ENCODE measurements at regions not wholly inside any gene's neighbourhood (a gene's known extent, or its start where the extent isn't known, plus 50 kb on each side); places are given as distances from the start of the nearest gene placed in this dataset.

- FAIRE-seq (no peak), DNase-seq (ENCODE audit: low read depth) (no peak)
- H3K27me3 Mint-ChIP-seq (ENCODE audit: low read depth, unreplicated experiment): no peaks in the 10 kb centered on the region
- H3K36me3 Mint-ChIP-seq (ENCODE audit: low read depth, unreplicated experiment): no peaks in the 10 kb centered on the region
- no peaks in the 10 kb centered on the region for H4K20me1 ChIP-seq (ENCODE audit: insufficient read depth, low read length)
- H3K4me1 Mint-ChIP-seq (ENCODE audit: low read depth, unreplicated experiment): no peaks in the 10 kb centered on the region
- H3K27me3 ChIP-seq (ENCODE audit: insufficient read depth, low read length): no peaks in the 10 kb centered on the region
- H3K9ac ChIP-seq (ENCODE audit: low read length): no peak overlapping the region
- no peaks in the 10 kb centered on the region for H3K9me3 Mint-ChIP-seq (ENCODE audit: unreplicated experiment)
- H3K36me3 ChIP-seq (ENCODE audit: insufficient read depth, low read length): no peaks in the 10 kb centered on the region
- H3K4me3 Mint-ChIP-seq (ENCODE audit: unreplicated experiment): no peak overlapping the region
- no peak overlapping the region for H3K4me2 ChIP-seq (ENCODE audit: low read length)
- H3K27ac ChIP-seq (ENCODE audit: low read depth, low read length): no peak overlapping the region
- H3K79me2 ChIP-seq (ENCODE audit: insufficient read depth, low read length): no peaks in the 10 kb centered on the region
- no peak overlapping the region for H3K27ac Mint-ChIP-seq (ENCODE audit: unreplicated experiment)
- no peak overlapping the region for H3K4me3 ChIP-seq (ENCODE audit: insufficient read depth, low read depth, low read length)
- H2AFZ ChIP-seq (ENCODE audit: low read depth, low read length): no peak overlapping the region
- H3K4me1 ChIP-seq (ENCODE audit: insufficient read depth, low read length): no peaks in the 10 kb centered on the region
- no peaks in the 10 kb centered on the region for H3K9me3 ChIP-seq (ENCODE audit: insufficient read depth, low read depth, low read length)
- no peak for TF ChIP-seq EZH2 (IDR thresholded peaks at IDR 0.05; ENCODE audit: insufficient read depth, low read length)
- TF ChIP-seq, protein P1, sequence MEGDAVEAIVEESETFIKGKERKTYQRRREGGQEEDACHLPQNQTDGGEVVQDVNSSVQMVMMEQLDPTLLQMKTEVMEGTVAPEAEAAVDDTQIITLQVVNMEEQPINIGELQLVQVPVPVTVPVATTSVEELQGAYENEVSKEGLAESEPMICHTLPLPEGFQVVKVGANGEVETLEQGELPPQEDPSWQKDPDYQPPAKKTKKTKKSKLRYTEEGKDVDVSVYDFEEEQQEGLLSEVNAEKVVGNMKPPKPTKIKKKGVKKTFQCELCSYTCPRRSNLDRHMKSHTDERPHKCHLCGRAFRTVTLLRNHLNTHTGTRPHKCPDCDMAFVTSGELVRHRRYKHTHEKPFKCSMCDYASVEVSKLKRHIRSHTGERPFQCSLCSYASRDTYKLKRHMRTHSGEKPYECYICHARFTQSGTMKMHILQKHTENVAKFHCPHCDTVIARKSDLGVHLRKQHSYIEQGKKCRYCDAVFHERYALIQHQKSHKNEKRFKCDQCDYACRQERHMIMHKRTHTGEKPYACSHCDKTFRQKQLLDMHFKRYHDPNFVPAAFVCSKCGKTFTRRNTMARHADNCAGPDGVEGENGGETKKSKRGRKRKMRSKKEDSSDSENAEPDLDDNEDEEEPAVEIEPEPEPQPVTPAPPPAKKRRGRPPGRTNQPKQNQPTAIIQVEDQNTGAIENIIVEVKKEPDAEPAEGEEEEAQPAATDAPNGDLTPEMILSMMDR (IDR thresholded peaks at IDR 0.05; ENCODE audit: insufficient read depth, low read depth, low read length): no peak
Measured at GRCh38 chr1:57530206-57530910, 106.5 kb upstream of the DAB1 start.

GRCh38 chr1:57522575-57522974, 98.7 kb upstream of the DAB1 start:
- Mint-ChIP-seq H3K4me3 (ENCODE audit: unreplicated experiment) (no peak overlapping the region), H3K4me1 (ENCODE audit: low read depth, unreplicated experiment) (no peaks in the 10 kb centered on the region), H3K9me3 (ENCODE audit: unreplicated experiment) (no peaks in the 10 kb centered on the region), H3K27ac (ENCODE audit: unreplicated experiment) (no peak overlapping the region), H3K27me3 (ENCODE audit: low read depth, unreplicated experiment) (peaks cover 4% of the 10 kb centered on the region), H3K36me3 (ENCODE audit: low read depth, unreplicated experiment) (no peaks in the 10 kb centered on the region)
- TF ChIP-seq, protein P1 (IDR thresholded peaks at IDR 0.05; ENCODE audit: insufficient read depth, low read depth, low read length): no peak
- no peak for TF ChIP-seq EZH2 (IDR thresholded peaks at IDR 0.05; ENCODE audit: insufficient read depth, low read length)
- no peaks in the 10 kb centered on the region for H4K20me1 ChIP-seq (ENCODE audit: insufficient read depth, low read length)
- no peaks in the 10 kb centered on the region for H3K9me3 ChIP-seq (ENCODE audit: insufficient read depth, low read depth, low read length)
- H3K4me3 ChIP-seq (ENCODE audit: insufficient read depth, low read depth, low read length): no peak overlapping the region
- no peaks in the 10 kb centered on the region for H3K4me1 ChIP-seq (ENCODE audit: insufficient read depth, low read length)
- no peaks in the 10 kb centered on the region for H3K79me2 ChIP-seq (ENCODE audit: insufficient read depth, low read length)
- no peak overlapping the region for H3K9ac ChIP-seq (ENCODE audit: low read length)
- H2AFZ ChIP-seq (ENCODE audit: low read depth, low read length): no peak overlapping the region
- H3K27me3 ChIP-seq (ENCODE audit: insufficient read depth, low read length): no peaks in the 10 kb centered on the region
- H3K27ac ChIP-seq (ENCODE audit: low read depth, low read length): no peak overlapping the region
- no peak overlapping the region for H3K4me2 ChIP-seq (ENCODE audit: low read length)
- H3K36me3 ChIP-seq (ENCODE audit: insufficient read depth, low read length): no peaks in the 10 kb centered on the region
- no peak for DNase-seq (ENCODE audit: low read depth)
- FAIRE-seq: no peak

- Histone ChIP-seq H3K9ac (ENCODE audit: low read length) (no peak overlapping the region), H3K4me3 (ENCODE audit: insufficient read depth, low read depth, low read length) (no peak overlapping the region), H2AFZ (ENCODE audit: low read depth, low read length) (no peak overlapping the region), H3K27me3 (ENCODE audit: insufficient read depth, low read length) (no peaks in the 10 kb centered on the region), H3K4me1 (ENCODE audit: insufficient read depth, low read length) (no peaks in the 10 kb centered on the region), H3K27ac (ENCODE audit: low read depth, low read length) (no peak overlapping the region), H3K79me2 (ENCODE audit: insufficient read depth, low read length) (no peaks in the 10 kb centered on the region), H3K9me3 (ENCODE audit: insufficient read depth, low read depth, low read length) (no peaks in the 10 kb centered on the region), H3K36me3 (ENCODE audit: insufficient read depth, low read length) (no peaks in the 10 kb centered on the region), H3K4me2 (ENCODE audit: low read length) (no peak overlapping the region), H4K20me1 (ENCODE audit: insufficient read depth, low read length) (no peaks in the 10 kb centered on the region)
- TF ChIP-seq EZH2 (IDR thresholded peaks at IDR 0.05; ENCODE audit: insufficient read depth, low read length): no peak
- TF ChIP-seq, protein P1 (IDR thresholded peaks at IDR 0.05; ENCODE audit: insufficient read depth, low read depth, low read length): no peak
- DNase-seq (ENCODE audit: low read depth) (no peak), FAIRE-seq (no peak)
- H3K4me3 Mint-ChIP-seq (ENCODE audit: unreplicated experiment): no peak overlapping the region
- H3K4me1 Mint-ChIP-seq (ENCODE audit: low read depth, unreplicated experiment): no peaks in the 10 kb centered on the region
- H3K27ac Mint-ChIP-seq (ENCODE audit: unreplicated experiment): no peak overlapping the region
- H3K27me3 Mint-ChIP-seq (ENCODE audit: low read depth, unreplicated experiment): peaks cover 4% of the 10 kb centered on the region
- H3K9me3 Mint-ChIP-seq (ENCODE audit: unreplicated experiment): no peaks in the 10 kb centered on the region
- H3K36me3 Mint-ChIP-seq (ENCODE audit: low read depth, unreplicated experiment): no peaks in the 10 kb centered on the region
Measured at GRCh38 chr1:57520743-57521515, 97.1 kb upstream of the DAB1 start.

All from astrocyte (in vitro differentiated cells and primary cell).